Muscle of arm (tissue), 1 donor: ENCODE measurements at regions not wholly inside any gene's neighbourhood (a gene's known extent, or its start where the extent isn't known, plus 50 kb on each side); places are given as distances from the start of the nearest gene placed in this dataset.
A peak's percentile ranks its signal among the peaks of the same experiment; 100 is the strongest.

Experiments
- DNase-seq: peaks from one replicate; pipeline ENCODE4 v3.0.0-alpha.2; 2013

DNA sequence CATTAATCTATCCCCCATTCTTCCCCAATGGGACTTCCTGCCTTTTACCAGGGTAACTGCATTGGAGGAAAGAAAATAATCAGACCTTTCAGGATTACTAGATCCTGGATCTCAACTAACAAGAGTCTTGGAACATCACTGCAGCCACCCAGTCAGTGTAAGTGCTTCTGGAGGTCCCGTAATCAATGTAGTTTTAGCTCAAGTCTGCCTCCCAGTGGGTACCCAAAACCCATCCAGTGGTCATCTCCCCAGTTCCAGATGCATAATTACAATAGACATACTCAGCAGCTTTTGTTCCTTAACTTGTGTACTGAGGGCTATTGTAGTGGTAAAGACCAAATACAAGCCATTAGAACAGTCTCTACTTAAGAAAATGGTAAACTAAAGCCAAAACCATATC, 319.1 kb downstream of the GPATCH2 start:
- no peak for DNase-seq

GRCh38 chr1:217311269-217311668, 319.6 kb downstream of the GPATCH2 start:
- DNase-seq = no peak

DNA sequence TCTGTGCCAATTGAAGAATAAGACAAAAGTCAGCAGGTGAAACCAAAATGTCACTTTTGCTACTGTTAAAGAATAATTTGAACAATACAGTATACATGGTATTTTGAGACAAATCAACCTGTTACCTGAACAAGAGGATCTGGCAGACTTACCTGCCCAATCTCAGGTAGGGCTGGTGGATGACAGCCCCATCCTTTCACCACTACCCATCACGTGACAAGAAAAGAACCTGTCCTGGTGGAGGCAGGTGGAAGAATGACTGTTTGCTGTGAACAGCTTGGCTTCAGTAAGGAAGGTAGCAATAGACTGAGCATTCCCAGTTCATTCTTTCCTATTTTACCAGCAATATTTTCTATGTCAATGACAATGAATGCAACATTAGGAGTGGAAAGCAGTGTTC, 349.6 kb downstream of the GPATCH2 start:
- DNase-seq = no peak

DNA sequence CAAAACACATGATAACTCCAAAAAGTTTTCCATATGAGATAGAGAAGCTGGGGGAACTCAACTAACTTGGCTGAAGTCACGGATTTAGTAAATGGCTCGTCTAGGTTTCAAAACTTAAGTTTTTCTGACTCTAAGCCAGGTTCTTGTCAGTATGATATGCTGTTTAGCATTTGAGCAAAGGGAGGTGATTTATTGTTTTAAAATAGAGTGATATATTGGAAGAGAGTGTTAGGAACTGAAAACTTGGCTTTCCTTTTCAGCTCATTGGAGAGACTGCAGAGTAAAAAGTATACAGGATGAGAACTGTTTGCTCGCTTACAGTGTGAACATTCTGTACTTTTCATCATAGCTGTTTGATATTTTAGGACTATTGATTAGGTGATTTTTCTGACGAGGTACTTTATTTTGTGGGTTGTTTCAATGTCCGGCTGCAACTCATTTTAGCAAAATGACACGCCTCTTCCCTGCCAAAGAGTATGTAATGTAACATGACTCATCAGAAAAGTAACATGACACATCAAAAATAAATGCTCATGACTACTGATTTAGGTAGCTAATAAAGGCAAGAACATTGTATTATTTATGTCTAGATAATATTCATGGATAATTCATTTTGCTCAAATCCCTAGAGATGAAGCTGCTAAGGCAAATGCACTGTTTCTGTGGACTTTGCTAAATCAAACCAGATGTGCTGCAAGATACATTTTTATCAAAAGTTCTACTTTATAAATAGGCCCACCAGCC, 355.1 kb downstream of the GPATCH2 start:
- peak; percentile 25 for DNase-seq

GRCh38 chr1:217274927-217275654, 355.8 kb downstream of the GPATCH2 start:
- no peak for DNase-seq

DNA sequence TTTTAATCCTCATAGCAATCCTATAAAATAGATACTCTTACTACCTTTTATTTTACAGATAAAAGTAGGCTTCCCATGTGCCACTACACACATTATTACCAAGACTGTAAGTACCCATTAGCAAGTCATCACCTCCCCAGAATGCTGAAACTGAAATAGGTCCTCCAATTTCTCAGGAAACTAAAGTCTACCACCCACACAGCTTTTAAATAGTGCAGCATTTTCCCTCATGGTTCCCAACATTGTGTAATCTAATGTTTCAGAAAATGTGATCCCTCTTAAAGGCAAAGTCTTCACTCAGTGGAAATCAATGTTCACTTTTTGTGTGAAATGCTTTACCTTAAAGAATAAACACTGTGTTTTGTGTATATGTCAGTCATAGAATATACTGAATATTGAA, 356.5 kb downstream of the GPATCH2 start:
- no peak for DNase-seq

DNA sequence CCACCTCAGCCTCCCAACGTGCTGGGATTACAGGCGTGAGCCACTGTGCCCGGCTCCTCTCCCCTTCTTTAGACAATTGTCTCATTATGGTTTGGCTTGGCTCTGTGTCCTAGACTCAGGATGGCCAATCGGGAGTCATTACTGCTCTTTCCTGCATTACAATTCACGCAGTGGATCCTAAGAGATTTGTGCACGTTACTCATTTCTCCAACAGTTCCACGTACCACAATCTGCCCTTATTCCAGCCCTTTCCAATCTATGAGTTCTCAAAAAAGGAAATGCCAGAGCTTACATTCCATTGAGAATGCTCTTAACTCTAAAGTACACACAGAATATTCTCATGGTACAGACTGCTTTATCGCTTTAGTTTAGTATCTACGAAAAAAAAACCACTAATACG, 357.0 kb downstream of the GPATCH2 start:
- DNase-seq = no peak

- DNase-seq = no peak
Observed at GRCh38 chr1:217272385-217272784, 358.5 kb downstream of the GPATCH2 start.

- peak; percentile 9 for DNase-seq
Observed at GRCh38 chr1:217270101-217270500, 360.8 kb downstream of the GPATCH2 start.

GRCh38 chr1:217268058-217268457, 362.8 kb downstream of the GPATCH2 start:
- no peak for DNase-seq

GRCh38 chr1:217261636-217262035, 369.3 kb downstream of the GPATCH2 start:
- DNase-seq = no peak

DNA sequence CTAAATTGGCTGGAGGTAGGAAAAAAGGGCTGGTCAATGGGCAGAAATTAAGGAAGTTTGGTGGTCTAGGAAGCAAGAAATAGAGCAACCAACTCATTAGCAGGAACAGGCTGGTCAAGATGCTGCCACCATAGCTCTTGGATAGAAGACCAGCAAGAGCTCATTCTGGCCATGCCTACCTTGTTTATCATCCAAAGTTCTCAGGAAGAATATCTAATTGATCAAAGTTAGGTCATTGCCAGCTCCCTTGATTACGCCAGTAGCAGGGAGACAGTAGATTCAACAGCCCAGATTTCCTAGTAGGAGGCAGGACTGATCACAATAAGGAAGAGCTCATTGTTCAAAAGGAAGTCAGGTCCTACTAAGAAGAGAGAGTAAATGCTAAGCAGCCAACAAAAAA, 370.2 kb downstream of the GPATCH2 start:
- no peak for DNase-seq

- DNase-seq = no peak
Observed at GRCh38 chr1:217253985-217254384, 376.9 kb downstream of the GPATCH2 start.

GRCh38 chr1:217253351-217253750, 377.5 kb downstream of the GPATCH2 start:
- no peak for DNase-seq

GRCh38 chr1:217251121-217251520, 379.8 kb downstream of the GPATCH2 start:
- no peak for DNase-seq

GRCh38 chr1:217249857-217250256, 381.0 kb downstream of the GPATCH2 start:
- no peak for DNase-seq

GRCh38 chr1:217244971-217245370, 385.9 kb downstream of the GPATCH2 start:
- no peak for DNase-seq

- no peak for DNase-seq
Observed at GRCh38 chr1:217240656-217241055, 390.2 kb downstream of the GPATCH2 start.

DNA sequence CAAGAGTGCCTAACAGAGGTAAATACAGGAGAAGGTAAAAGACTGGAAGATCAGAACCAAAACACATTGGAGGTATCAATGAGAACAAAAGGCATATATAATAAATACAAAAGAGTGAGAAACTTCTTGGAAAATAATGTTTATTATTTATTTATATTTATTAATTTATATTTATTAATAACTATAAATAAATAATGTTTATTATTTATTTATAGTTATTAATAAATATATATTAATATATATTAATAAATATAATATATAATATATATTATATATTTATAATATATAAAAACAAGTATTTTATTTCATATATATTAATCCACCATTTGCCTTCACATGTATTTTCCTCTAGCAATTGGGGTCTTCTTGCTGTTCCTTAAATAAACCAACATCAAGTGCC, 391.9 kb downstream of the GPATCH2 start:
- DNase-seq = no peak

- DNase-seq = no peak
Observed at GRCh38 chr1:217230412-217230811, 400.5 kb downstream of the GPATCH2 start.

GRCh38 chr1:217228689-217229088, 402.2 kb downstream of the GPATCH2 start:
- DNase-seq = no peak

DNA sequence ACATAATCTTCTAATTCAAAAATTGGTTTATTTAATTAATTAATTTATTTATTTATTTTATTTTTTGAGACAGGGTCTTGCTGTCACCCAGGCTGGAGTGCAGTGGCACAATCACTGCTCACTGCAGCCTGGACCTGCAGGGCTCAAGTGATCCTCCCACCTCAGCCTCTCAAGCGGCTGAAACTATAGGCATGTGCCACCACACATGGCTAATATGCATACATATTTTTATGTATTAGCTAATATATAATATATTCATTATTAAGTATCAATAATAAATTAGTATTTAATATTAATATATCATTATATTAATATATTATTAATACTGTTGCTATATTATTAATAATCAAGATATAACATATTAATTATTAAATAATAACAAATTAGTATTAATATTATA, 406.7 kb downstream of the GPATCH2 start:
- DNase-seq = no peak

- no peak for DNase-seq
Observed at GRCh38 chr1:217214551-217214950, 416.3 kb downstream of the GPATCH2 start.

DNA sequence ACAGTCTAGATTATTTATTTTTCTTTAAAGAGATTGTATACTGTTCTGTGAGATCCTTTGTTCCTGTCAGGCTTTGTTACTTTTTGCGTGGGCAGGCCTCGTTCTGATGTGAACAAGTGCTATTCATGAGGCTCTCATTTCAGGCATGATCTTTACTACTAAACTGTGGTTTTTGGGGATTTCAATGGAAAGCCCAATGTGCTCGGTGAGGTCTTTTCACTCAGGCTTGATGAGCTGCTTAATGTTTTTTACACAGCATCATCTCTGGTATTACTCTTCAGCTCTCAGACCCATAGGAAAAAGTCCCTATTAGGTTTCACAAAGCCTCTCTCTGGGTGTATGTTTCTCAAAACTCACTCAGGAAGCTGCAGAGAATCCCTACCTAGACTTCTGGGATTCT, 419.4 kb downstream of the GPATCH2 start:
- no peak for DNase-seq
